COR-L47 (cell line): ENCODE measurements at regions not wholly inside any gene's neighbourhood (a gene's known extent, or its start where the extent isn't known, plus 50 kb on each side); places are given as distances from the start of the nearest gene placed in this dataset.

Experiments used
- DNase-seq: peaks from one replicate; lab custom pipeline; 2025; lab: John Stamatoyannopoulos, UW

DNA sequence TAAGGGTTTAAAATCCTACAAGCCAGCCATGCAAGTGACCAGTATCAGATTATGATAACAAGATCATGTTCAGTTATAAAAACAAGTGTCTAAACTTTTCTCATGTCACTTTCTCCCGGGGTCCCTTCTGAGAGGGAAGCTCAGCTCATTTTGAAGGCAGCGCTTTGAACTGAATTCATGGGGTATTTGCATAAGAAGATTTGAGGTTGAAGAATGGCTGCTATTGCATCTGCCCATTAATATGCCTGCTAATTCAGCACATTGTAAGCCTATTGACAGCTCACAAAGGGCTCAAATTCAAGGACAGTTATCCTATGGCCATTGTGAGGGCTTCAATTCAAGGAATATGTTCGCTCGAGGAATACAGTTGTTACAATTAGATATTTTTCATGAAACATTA, 290.2 kb upstream of the IRX3 start:
- DNase-seq: no peak

DNA sequence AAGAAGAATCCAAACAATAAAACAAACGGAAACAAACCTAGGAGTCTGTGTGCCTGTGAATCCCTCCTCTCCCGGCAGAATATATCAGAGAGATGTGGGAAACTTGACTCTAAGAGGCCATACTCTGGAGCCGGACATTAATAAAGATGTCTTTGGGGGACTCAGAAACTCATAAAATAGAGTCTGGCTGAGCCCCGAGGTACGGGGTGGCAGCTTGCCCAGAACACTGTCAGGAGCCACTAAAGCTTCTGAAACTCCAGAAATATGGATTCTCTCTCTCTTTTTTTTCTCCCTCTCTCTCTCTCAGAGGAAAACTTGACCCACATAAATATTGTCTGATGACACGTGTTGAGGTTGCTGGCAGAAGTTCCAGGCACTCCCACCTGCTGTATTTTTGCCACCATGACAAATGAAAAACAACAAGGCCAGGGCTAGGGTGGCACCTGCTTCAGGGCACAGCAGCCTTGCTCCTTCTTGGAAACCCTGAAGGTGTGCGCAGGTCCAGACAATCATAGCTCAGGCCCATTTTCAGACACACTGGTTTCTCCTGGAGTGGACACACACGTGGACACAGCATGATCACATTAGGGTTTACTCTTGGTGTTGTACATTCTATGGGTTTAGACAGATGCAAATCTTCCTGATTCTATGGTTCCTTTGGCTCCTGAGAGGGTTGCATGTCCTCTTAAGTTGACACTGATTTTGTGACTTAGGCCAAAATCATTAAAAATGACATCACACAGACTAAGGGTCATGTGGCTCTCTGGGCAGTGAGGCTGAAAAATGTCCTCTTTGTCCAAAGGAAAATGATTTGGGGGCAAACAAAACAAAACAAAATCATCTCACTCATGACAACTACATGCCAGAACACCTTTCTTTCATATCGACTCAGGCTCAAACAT, 282.6 kb upstream of the IRX3 start:
- DNase-seq: no peak

DNA sequence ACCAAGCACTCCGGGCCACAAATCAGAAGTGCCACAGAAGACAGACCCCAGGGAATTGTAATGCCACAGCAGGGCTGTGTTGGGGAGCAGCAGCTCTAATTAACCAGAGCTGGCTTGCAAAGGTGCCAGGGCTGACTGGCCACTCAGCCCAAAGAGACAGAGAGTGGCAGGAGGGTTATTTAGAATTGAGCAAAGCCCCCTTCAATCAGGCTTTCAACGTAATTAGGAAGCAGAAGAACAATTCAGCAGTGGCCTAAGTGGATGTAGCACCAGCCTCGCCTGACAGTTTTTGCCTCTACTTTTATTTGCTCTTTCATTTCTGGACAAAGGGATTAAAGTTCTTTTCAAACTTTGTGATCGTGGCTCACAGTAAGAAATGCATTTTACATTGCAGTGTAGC, 278.3 kb upstream of the IRX3 start:
- no peak for DNase-seq

DNA sequence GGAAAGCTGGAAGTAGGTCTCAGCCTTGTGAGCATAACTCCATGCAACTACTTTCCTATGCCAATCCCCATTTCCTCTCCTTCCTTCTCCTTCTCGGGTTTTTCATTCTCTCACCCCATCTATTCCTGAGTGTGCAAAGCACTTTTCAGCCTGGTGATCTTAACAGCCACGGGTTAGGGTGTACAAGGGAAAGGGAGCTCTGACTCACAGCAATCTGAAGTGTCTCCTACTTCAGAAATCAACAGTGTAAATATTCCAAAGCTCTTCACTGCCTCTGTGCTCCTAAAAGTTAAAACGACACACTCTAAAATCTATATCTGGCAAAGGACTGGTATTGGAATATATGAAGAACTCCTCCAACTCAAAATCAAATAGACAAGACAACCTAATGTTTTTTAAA, 268.0 kb upstream of the IRX3 start:
- no peak for DNase-seq

DNA sequence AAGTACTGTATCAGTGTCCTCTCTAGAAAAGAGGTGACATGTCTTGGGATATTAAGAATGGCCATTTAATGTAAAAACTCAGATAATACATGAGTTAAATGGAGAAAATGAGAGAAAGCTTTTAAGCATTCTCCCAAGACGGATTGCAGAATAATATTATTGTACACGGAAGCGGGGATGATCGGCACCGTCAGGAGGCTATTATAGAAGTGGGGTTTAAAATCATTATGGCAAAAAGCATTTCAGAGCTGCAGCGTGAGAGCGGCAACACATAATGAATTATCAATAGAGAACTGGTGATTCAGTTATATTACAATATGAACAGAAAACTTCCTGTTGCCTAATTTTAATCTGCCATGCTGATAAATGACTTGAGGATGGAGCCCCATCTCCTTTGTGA, 261.7 kb upstream of the IRX3 start:
- DNase-seq: no peak

DNA sequence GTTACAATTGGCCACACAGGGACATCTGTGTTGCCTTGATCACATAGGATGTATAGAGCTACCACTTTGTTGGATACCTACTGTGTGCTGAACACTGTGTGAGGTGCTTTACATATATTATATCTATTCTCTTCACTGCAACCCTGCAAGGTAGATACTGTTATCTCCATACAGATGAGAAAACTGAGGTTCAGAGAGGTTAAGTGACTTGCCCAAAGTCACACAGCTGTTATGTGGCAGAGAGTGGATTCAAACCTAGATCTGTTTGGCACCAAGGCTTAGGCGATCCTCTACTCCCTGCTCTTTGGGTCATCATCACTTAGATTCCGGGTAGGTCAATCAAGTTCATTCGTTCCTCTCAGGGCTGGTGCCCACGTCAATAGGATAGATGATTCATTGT, 260.5 kb upstream of the IRX3 start:
- DNase-seq: no peak

DNA sequence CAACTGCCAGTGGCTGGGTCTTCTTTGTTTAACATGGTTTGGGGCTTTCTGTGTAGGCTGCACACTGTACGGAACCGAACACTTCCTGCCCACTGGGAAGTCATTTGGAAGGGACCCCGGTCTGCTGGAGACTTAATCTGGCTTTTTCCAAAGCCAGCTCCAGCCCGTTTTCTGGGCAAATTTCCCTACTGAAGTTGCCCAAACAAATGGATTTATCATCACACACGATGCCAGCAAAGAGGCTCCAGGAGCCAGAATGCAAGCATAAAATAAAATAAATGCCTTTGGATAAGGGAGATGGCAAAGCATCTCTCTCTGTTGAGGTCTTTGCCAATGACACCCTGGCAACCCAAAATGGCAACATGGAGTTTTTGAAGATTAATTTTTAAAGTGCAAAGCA, 259.9 kb upstream of the IRX3 start:
- peak; percentile 57 for DNase-seq

DNA sequence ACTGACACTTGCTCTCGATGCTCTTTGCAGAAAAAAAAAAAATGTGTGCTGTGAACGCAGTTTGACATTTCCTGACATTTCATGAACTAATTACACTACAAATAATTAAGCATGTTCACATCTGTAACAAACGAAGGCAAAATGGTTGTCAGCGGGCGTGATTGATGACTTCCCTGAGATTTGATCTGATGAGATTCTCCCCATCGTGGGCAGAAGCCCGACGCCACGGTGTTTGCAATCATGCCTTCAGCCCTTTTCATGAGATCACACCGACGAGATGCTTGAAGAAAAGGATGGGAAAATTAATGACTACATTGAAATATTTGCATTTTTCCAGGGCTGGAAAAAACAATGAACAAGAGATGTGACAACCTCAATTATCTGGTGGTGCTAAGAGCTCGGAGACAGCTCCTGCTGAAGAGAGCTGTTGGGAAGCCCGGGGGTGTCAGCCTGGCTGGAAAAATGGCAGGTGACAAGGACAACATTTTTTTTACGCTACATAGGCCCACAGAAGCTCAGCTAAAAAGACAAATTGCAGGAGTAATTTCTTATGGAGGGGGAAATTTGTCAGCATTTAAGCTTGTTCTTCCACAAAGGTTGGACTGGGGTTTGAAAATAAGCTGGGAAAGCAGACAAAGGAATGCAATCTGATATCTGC, 259.4 kb upstream of the IRX3 start:
- DNase-seq: peak; percentile 46

DNA sequence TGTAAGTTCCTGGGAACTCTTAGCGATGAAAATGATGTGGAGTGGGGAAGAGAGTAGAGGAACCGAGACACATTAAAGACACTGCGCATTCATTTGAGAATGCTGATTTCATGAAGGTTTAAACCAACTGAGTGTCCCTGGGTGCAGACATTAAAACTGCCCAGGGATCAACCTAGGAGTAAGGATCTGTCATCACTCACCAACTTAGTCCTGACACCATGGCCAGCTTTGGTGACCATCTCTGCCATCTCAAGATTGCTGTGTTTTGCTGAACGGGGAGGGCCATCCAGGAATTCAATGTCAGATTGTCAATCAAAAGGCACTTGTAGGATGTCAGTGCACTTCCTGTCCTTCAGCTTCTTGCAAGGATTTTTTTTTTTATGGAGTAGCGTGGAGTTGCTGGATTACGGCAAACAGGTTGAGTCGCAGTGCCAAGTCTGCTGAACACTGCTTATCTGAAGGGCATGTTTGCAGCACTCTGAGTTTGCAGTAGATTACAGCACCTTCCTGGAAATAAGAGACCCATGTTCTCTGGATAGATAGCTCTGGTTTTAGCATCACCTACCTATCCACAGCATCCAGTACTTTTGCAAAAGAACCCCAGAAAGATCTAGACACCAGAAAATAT, 258.1 kb upstream of the IRX3 start:
- DNase-seq: no peak

DNA sequence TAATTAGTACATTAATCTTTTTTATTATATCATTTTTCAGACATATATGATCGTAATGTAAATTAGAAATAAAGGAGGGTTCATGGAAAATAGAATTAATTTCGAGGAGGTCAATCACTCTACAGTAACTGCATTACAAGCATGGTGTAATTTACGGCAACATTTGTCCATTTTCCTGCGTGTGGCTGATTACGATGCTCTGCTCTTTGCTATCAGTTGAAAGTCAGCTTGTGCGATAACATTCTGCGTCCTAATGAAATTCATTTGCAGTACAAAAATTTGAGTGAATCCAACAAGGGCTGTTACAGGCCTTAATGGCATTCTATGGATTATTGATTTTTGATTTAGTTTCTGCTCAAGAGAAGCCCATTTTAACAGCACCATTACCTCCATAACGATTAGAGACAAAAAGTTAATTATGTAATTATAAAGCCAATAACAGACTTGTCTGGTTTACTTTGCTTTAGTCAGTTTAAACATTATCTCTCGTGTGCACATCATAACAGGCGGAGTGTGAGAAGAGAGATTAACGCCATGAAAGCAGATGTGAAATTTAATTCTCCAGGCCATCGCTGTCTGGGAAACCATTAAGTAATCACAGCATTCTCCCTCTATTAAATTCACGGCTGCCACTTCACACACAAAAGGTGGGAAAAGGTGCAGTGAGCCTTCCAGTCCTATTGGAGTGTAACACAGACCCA, 256.4 kb upstream of the IRX3 start:
- no peak for DNase-seq

DNA sequence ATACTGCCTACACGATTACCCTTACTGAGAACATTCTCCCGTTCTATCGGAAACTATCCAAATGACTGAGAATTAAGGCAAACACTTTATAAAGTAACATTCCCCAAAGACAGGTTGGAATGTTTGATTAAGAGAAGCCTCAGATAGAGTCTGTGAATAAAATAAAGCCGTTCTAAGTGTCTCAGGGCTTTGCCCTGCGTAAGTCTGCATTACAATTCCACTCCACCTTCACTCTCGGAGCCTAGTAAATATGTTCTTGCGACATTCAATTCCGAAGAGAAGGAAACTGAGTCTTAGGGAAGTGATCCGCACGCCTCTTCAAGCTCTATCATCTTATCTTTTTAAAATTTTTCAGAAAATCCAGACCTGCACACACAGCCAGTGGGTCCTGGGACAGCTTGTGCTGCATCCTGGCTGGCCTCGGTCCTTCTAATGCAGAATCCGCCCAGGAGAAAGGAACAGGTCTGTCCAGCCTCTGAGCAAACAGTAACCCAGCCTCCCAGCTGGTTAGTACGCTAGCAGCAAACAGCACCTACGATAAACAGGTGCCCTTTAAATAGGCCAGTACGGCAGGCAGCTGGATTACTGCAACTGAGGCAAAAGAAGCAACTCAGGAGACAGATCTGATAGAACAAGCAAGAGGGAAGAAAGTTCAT, 254.1 kb upstream of the IRX3 start:
- no peak for DNase-seq

DNA sequence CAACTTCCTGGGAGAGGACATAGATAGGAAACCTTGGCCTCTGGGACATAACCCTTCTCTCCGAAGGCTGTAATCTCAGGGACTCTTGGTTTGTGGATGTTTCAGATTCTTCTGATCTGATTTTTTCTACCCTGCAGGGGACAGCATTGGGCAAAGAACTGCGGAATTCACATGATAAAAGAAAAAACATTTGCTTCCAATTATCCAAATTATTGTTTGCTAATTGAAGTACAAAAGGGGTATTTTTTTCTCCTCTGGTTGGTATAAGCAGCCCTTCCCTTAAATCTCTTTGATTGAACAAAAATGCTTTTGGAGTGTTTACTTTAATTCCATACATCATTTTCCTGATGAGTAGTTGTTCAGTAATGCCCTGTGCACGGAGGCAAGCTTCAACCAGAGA, 251.7 kb upstream of the IRX3 start:
- peak; percentile 7 for DNase-seq

DNA sequence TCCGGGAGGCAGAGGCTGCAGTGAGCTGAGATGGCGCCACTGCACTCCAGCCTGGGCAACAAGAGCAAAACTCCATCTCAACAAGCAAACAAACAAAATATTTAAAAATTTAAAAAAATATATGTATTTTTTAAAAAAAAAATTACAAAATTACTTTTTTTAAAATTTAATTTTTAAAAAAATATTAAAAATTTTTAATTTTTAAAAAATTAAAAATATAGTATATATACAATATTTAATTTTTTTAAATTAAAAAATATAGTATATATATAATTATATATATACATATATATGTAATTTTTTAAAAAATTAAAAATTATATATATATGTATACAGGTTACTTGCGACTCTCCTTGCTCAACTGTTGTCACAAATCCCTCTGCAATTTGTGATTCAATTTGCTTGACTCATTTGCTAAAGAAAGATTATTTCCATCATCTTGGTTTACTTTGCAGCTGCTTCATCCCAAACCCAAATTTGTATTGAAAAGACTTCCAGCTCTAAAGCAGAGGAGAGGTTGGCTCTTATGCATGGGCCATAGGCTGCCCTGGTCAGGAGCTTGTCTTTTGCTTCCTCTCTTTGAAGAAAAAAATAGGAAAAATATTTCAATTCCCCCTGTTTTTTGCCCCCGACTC, 247.4 kb upstream of the IRX3 start:
- DNase-seq: no peak

DNA sequence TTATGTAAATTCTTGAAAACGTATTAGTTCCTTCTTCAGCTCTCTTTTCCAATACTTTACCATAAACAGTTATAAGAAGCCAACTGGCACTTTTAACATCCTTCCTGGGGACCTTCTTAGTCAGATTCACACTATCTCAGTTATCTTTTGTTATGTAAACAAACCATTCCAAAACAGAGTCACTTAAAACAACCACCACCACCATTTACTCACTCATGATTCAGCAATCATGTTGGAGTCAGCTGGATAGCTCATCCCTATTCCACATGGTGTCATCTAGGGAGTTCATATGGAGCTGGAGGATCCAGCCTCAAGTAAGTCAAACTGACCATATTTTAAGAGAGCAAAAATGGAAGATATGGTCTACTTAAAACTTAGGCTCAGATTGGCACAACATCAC, 240.3 kb upstream of the IRX3 start:
- no peak for DNase-seq

DNA sequence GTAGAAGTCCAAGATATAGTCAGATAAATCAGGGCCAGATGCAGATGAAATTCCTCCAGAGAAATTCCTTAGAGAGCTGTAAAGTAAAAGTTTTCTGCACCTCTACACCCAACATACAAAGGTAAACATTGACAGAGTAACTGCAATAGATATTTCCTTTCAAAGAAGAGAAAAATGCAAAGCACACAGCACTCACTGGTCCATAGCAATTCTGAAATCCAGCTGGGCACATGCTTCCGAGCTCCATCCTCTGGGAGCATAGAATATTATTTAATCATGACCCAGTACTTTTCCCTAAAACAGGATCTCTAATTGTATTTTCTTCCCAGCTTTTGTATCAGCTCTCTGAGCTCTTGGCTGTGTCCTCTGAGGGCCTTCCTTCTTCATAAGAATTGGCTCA, 239.5 kb upstream of the IRX3 start:
- no peak for DNase-seq

DNA sequence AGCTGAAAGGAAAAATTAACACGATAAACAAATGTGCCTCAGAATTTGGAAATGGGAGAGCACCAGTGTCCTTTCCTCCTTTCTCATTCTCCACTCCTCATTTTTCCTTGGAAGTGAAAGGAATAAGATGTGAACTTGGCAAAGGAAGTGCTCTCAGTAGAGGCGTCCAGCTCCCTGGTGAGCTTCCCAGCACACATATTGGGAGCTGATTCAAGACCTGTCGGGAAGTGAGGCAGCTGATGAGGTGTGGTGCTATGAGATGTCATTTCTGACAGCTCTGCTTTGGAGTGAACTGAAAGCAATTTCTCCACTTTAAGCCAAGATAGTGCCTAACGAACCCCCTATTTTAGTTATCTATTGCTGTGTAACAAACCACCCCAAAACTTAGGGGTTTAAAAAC, 238.5 kb upstream of the IRX3 start:
- no peak for DNase-seq

DNA sequence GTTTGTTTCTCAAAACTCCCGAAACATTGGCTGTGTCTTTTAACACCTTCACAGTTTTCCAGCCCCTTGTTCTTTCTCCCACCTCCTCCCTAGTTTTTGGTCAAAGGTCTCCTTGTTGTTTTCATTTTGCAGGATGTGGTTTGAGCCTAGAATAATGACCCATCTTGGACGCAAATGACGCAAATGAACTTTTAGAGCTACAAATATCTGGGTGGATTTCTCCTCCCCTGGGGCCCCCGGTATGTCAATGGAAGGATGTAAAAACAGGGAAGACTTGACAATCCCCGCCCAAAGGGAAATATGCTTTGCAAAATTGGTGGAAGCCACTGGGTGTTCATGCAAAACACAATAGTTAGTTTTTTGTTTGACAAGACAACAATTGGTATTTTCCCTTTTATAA, 236.0 kb upstream of the IRX3 start:
- no peak for DNase-seq

DNA sequence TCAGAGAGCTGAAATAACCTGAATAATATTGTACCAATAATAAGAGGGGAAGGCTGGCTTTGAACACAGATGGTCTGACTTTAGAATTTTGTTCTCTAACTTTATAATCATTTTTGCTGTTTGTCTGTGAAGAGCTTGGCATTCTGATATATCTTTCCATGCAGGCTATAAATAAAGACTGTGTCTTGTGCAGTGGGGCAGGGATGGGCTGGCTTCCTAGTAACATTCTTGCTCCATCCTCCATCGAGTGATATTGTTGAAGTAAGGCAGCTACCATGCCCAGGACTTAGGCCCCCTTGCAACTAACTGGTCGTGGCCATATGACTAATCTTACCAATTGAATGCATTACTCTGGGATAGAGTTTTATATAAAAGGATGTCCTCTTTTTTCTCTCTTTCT, 234.7 kb upstream of the IRX3 start:
- no peak for DNase-seq

DNA sequence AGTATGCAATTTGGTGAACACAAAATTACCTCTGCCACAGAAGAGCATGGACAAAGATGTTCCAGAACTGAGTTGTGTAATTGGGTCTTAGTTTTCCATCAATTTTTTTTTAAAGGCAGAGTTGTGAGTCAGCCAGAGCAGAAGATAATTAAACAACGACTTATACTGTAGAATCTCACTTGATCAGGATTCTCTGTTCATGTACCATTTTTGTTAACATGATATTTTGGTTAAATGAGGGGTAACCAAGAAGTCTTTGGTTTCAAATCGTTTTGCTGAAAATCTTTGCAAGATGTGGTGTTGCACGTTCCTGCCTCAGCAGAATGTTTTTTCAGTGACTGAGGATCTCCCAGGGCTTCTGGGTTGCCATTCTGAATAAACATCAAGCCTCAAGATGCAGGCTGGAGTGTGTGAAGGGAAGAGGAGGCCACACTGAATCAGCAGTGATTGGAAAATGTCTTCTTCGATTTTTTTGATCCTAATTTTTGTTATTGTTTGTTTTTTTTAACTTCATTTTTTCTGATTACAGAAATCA, 232.6 kb upstream of the IRX3 start:
- DNase-seq: no peak

DNA sequence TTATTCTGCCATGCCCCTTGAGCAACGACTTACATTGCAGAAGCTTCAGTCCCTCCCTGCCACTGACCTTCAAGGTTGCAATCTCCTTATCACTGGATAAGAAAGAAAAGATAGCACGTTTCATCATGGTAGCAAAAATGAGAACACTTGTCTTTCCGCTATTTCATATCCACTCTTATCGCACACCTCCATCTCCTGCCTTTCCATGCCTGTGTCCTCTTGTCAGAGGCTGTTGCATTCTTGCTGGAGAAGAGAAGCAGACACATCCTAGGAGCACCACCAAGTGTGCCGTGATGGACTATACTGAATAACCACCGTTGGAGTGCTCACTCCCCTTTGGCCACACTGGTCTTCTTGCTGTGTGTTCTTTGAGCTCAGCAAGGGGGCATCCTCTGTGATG, 230.6 kb upstream of the IRX3 start:
- DNase-seq: no peak

DNA sequence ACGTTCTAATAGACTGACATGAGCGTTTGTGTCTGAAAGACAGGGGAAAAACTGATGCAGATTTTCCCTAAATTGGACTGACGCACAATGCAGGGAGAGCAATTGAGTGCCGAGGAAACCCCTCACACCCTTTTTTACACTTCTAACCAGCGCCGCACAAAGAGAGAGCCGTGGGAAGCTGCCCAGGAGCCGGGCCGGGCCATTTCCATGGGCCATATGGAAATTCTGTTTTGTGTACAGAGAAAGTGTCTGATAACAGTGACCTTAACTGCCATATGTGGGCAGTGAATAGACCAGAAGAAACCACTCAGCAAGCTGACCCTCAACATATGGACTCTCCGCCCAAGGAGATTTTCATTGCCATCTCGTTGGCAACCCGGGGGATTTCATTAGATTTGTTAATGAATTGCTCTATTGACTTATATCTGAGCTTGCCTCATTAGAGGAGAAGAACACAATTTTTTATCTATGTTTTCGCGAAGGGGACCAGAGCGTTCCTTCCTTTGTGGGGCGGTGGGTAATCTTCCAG, 225.9 kb upstream of the IRX3 start:
- DNase-seq: no peak
